ENCODE measurements at regions not wholly inside any gene's neighbourhood (a gene's known extent, or its start where the extent isn't known, plus 50 kb on each side); places are given as distances from the start of the nearest gene placed in this dataset.
A peak's percentile ranks its signal among the peaks of the same experiment; 100 is the strongest.

DNA sequence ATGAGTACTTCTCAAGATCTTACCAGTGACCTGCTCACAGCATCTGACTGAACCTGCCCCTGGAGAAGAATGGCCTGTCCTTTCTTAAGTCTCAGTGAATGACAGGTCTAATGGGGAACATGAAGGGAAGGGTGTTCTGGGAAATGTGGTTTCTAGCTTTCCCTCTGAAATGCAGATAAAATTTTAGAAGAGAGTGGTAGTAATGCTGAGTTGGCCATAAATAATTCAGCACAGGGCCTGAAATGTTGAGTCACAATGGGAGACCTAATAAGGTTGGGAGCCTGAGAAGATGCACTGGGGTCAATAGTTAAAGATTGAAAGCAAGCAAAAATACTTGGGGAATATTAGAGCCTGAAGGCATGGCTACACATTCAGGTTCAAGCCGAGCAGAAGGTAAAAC lies 214.9 kb upstream of the ARHGAP24 start:
- no peak for DNase-seq (ENCODE audit: low read depth, low spot score)

DNA sequence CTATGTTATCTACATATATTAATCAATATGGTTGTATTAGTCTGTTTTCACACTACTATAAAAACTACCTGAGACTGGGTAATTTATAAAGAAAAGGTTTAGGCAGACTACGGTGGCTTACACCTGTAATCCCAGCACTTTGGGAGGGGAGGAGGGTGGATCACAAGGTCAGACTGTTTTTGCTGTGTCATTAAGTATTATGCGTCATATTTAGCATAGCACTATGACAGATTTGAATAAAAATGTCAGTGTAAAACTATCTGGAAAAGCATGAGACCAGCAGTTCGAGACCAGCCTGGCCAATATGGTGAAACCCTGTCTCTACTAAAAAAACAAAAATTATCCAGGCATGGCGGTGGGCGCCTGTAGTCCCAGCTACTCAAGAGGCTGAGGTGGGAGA lies 209.7 kb upstream of the ARHGAP24 start:
- DNase-seq (ENCODE audit: low read depth, low spot score) = no peak

GRCh38 chr4:85268188-85268587 lies 206.8 kb upstream of the ARHGAP24 start:
- no peak for DNase-seq (ENCODE audit: low read depth, low spot score)

- DNase-seq (ENCODE audit: low read depth, low spot score) = no peak
Observed at GRCh38 chr4:85268961-85269360, 206.0 kb upstream of the ARHGAP24 start.

- DNase-seq (ENCODE audit: low read depth, low spot score) = no peak
Observed at GRCh38 chr4:85274955-85275354, 200.0 kb upstream of the ARHGAP24 start.

DNA sequence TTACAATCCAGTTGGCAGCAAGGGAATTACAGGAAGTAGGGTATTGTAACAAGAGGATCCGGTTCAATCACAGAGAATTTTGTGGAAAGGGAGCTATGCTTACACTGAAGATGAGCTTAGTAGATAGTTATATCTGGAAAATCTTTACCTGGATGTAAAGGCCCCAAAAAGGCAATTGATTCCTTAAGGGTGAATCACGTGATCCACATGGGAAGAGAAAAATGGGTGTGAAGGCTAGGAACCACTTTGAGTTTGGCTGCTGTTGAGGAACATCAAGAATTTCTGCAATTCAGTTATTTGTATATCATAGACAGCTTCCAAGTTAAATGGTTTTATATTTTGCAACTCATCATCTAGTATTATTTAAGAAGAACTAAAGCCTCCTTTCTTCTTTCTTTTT lies 194.0 kb upstream of the ARHGAP24 start:
- no peak for DNase-seq (ENCODE audit: low read depth, low spot score)

DNA sequence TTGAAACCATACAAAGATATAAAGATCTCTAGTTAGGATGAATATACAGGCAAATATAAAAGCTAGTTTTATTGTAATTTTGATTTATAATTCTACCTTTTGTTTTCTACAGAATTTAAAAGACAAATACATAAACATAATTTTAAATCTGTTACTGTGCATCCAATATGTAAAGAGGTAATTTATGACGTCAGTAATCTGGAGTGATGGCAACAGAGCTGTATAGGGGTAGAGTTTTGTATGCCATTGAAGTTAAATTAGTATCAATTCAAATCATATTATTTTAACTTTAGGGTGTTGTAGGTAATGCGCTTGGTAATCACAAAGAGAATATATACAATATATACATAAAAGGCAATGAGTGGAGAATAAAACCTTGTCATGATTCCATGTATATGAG lies 183.7 kb upstream of the ARHGAP24 start:
- DNase-seq (ENCODE audit: low read depth, low spot score) = no peak

DNA sequence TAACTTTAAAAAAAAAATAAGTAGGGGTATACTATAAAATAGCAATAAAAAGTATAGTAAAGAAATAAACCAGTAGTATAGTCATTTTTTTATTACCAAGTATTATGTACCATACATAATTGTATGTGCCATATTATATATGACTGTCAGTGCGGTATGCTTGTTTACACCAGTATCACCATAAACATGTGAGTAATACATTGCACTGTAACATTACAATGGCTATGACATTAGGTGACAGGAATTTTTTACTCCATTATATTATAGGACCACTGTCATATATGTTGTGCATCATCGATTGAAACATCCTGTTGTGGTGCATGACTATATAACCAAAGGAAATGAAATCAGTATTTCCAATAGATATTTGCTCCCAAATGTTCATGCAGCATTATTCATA lies 176.9 kb upstream of the ARHGAP24 start:
- no peak for DNase-seq (ENCODE audit: low read depth, low spot score)

DNA sequence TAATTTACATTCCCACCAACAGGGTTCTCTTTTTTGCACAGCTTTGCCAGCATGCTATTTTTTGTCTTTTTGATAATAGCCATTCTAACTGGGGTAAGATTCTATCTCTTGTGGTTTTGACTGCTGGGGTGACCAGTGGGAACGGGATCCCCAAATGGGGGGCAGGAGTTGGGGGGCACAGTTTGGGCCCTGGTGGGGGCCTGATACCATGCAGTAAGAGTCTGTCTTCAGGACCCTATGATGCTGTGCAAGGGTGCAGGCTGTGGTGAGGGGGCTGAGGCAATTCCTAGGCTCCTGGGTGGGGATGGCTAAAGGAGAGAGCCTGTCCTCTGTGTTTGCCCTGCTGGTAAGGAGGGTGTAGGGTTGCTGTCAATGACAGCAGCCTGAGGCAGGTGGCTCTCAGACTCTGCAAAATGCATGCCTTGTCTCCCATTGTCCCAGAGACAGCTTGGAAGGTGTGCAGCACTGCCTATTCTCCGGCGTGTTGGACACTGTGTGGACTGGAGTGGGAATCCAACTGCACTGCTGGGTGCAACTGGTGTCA lies 172.7 kb upstream of the ARHGAP24 start:
- DNase-seq (ENCODE audit: low read depth, low spot score) = no peak

GRCh38 chr4:85302756-85303155 lies 172.2 kb upstream of the ARHGAP24 start:
- DNase-seq (ENCODE audit: low read depth, low spot score) = no peak

GRCh38 chr4:85318415-85318814 lies 156.5 kb upstream of the ARHGAP24 start:
- DNase-seq (ENCODE audit: low read depth, low spot score) = no peak

- DNase-seq (ENCODE audit: low read depth, low spot score) = no peak
Observed at GRCh38 chr4:85358831-85359230, 116.1 kb upstream of the ARHGAP24 start.

DNA sequence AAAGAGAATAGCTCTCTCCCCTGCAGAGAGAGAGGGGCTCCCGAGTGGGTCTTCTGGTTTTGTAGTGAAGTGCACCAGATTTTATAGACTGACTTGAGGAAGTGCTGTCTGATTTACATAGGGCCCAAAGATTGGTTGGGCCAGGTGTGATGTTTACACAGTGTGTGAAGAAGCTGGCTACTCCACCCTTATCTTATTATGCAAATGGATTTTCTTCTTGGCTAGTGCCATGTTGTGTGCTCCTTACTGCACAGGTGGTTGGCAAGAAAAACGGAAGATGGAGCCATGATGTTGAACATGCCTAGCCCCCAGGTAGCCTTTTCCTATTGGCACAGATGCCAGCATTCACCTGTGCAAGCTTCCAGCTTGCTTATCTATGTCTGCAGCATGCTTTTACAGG lies 112.4 kb upstream of the ARHGAP24 start:
- DNase-seq (ENCODE audit: low read depth, low spot score) = no peak

DNA sequence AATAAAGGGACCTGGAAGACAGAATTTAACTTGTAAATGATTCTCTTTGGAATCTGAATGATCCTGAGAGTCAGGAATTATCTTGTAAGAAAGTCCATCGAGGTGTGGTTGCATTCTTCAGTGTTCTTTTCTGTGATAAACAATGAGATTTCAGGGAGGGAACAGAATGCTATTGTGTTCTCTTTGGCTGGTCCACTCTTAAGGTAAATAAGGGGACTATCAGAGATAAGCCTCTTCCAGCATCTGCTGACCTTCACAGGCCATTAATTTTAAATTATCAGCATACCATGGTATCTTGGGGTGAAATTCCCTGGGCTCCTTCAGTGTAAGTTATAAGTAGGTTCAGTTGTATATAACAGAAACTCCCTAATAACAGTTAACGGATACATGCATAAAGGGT lies 107.1 kb upstream of the ARHGAP24 start:
- DNase-seq (ENCODE audit: low read depth, low spot score) = no peak

DNA sequence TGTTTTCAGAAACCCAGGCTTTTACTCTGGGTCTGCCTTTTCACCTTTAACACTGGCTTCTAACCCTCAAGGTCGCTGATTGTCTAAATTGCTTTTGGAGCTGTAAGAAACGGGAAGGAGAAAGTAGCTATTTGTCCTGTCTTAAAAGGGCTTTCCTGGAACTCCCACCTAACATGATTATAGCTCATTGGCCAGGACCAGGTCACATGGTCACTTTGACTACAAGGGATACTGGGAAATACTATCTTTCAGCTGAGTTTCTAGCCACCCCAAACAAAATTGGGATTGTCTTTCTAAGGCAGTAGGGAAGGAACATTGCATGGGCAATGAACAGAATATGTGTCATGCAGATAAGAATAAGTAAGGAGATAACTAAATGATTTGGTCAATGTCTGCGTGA lies 106.7 kb upstream of the ARHGAP24 start:
- no peak for DNase-seq (ENCODE audit: low read depth, low spot score)

DNA sequence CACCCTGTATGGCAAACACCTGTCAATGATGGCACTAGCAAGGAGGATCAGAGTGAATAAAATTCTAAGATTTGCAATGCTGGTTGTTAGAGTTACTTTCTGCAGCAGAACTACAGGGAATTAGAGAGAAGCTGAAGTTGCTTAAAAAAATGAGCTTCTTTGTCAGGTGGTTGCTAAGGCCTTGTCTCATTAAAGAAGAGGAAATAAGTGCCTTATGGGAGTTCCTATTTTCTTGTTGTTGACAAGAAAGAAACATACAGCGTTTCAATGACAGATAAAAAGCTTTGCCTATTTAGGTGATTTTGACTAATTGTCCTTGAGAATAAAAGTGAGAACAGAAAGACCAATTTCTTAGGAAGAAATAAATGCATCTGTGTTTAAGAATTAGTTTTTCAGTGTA lies 106.0 kb upstream of the ARHGAP24 start:
- DNase-seq (ENCODE audit: low read depth, low spot score) = no peak

DNA sequence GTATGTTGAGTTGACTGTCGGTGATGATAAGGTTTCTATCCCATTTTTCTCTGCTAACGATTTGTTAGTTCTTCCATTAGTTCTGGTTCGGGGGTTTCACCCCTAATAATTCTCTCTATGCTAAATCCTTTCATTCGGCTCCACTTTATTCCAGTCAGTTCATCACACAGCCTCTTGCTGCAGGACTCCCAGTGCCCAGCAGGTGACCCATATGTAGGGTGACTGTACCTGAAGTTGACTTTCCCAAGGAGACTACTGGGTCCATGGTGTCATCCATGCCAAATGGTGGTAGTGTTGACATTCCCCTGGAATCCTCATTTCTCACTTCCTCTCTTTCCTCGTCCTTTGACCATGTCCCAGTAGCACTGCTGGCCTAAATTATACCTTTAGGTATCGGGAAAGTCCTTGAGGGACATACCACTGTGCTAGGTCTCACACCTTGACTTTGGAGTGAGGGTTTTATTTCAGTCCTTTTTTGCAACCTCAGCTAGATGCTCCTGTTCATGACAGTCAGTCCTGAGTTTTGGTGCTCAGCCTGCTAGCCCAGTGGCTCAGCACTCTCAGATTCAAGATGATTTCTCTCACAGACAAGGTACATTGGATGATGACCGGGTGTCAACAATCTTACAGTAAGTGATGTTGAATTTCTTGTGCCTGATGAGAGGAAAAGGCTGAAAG lies 105.1 kb upstream of the ARHGAP24 start:
- no peak for DNase-seq (ENCODE audit: low read depth, low spot score)

DNA sequence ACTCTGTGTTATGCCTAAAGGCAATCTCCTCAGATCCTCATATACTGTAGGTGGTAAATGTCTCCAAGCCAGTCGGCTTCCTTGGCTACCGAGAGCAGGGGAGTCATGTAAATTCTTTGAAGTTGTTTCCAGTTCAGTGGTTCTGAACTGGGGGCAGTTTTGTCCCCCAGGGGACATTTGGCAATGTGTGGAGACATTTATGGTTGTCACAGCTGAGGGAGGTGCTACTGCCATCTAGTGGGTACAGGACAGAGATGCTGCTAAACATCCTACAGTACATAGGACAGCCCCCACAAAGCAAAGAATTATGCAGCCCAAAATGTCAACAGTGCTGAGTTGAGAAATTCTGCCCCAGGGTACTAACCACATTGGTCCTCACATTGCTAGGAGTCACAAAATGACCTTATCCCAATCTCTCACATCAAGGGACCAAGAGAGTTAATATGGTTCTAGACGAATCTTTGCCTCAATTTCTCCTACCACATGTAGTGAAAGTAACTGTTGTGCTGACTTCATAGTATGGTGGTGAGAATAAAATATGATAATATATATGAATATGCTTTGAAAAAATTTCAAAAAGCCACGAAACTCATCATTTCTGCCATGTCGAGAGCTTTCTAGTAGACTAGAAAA lies 104.4 kb upstream of the ARHGAP24 start:
- peak; percentile 9 for DNase-seq (ENCODE audit: low read depth, low spot score)

DNA sequence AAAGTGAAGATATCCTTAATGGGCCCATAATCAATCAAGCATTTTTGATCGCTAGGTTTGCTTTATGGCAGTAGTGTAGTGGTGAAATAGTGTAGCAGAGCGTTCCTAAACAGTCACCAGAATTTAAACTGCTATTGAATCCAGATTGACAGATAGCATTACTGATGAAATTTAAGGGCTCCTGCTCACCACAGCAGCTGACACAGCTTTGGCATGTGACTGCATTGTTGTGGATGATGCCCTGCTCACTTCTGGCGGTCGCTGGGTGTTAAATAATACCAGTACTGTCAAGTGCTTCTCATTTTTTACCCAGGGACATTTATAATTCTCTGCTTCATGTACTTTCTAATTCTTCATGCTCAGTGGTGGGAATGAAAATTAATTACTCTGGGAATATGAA lies 102.0 kb upstream of the ARHGAP24 start:
- no peak for DNase-seq (ENCODE audit: low read depth, low spot score)

DNA sequence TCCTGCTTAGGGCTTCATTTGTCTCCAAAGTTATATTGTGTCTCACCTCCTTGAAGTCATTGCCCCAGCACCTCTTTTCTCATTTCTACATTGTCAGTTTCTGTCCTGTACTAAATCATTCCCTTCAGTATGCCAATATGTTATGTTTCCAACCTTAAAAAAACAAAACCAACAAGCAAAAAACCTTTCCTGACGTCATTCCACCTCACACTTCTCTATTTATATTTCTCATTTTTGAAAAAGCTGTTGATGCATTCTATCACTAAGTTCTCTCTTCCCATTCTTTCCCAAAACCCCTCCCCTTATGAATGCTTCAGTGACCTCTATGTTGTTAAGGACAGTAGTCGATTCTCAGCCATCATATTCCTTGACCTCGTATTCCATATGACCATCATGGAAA lies 98.7 kb upstream of the ARHGAP24 start:
- DNase-seq (ENCODE audit: low read depth, low spot score) = no peak

DNA sequence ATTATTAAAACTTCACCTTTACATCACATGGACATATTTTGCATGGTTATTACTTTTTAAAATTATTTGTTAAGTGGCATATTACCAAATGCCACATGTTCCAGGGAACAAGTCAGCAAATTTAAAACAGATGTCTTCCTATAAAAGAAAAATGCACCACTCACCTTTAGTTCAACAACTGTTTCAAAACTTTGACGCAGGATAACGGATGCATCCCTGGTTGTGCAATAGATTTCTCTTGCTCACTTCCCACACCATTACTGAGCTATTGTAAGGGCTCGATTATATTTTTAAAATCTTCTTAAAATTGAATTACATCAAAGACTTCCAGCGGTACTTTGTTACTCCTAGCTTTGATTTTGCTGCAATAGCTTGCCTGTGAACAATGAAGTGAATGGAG lies 93.0 kb upstream of the ARHGAP24 start:
- DNase-seq (ENCODE audit: low read depth, low spot score) = no peak

DNA sequence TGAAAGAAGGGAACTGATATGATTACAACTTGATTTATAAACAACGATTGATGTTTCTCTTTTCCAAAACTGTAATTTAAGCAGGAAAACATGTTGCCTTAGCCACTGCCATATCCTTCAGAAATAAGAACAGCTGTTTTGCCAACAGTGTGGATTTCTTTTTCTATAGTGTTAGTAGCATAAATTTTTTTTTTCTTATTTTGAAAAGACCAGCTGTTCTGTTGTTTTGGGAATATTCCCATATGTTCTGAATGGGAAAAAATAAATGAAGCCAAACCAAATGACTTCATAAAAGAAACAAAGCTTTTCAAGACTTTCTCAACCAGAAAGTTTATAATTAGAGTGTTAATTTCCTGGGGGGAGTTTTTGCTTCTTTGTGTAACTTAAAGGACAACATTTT lies 83.9 kb upstream of the ARHGAP24 start:
- no peak for DNase-seq (ENCODE audit: low read depth, low spot score)

DNA sequence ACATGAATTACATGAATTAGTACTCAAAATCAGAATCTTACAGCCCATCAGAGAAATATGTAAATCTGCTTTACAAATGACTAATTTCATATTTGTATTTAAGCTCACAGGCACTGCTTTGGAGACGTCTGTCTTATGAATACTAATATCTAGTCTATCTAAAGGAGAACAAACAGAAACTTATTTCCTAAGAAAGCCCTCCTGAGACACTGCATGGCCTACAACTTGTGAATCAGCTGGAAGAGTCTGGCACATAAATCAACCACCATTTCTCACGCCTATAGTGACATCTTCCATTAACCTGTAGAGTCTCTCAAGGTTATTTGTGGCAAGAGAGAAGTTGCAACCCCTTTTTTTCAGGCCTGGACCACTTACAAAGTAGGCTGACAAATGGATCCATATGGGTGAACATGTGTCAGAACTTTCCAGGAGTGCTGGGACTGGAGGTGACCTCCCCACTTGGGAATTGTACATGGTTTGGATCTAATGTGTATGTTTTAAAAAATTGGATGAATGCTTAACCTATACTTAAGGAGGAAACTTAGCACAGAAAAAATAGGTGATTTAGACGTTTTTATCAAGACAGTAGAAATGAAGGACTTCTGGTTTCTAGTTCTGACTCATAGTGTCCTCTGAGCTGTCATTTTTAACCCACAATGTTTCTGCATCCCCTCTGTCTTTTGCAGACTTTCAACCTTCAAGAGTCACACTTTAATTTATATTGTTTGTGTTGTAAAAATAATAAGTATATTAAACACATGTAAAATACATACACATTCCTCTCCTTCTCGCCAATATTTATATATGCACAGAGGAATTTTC lies 83.2 kb upstream of the ARHGAP24 start:
- DNase-seq (ENCODE audit: low read depth, low spot score) = no peak

Measured in smooth muscle cell of the brain vasculature (primary cell).